C4-2B (cell line): ENCODE measurements at regions not wholly inside any gene's neighbourhood (a gene's known extent, or its start where the extent isn't known, plus 50 kb on each side); places are given as distances from the start of the nearest gene placed in this dataset.
"Not testable (repeated sequence)": the region's sequence is repeated elsewhere in the genome, so short reads cannot be mapped to it uniquely, and the experiment has no call there.

ENCODE experiments used
- ZFX ChIP-seq: fragments of 450-650 bp; IDR thresholded peaks from 2 replicates; pipeline ENCODE4 v1.6.1; 2017
- TF ChIP-seq, protein P1 (sequence below): fragments of 450-650 bp; conservative IDR thresholded peaks from 2 replicates; pipeline ENCODE4 v1.5.1; 2017; ENCODE audit warnings: mild to moderate bottlenecking

DNA sequence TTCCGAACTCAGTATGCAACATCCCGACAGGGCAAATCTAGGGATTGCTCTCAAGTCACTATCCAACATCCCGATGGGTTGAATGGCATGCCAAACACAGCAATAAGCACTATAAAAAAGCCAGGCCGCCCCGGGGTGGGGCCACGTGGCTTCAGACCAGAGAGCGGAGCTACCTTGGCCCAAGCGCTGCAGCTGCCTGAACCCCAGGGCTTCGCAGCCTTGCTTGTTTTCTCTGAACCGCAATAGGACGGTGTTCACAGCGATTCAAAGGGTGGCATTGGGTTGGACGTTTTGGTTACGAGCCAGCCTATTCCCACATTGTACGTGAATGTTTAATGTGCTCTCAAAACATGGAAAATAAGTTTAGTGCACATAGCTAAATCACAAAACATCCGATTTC is 161.0 kb downstream of the SYT15 start:
- TF ChIP-seq, protein P1, sequence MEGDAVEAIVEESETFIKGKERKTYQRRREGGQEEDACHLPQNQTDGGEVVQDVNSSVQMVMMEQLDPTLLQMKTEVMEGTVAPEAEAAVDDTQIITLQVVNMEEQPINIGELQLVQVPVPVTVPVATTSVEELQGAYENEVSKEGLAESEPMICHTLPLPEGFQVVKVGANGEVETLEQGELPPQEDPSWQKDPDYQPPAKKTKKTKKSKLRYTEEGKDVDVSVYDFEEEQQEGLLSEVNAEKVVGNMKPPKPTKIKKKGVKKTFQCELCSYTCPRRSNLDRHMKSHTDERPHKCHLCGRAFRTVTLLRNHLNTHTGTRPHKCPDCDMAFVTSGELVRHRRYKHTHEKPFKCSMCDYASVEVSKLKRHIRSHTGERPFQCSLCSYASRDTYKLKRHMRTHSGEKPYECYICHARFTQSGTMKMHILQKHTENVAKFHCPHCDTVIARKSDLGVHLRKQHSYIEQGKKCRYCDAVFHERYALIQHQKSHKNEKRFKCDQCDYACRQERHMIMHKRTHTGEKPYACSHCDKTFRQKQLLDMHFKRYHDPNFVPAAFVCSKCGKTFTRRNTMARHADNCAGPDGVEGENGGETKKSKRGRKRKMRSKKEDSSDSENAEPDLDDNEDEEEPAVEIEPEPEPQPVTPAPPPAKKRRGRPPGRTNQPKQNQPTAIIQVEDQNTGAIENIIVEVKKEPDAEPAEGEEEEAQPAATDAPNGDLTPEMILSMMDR = not testable (repeated sequence)
- not testable (repeated sequence) for TF ChIP-seq ZFX
